ENCODE measurements at regions not wholly inside any gene's neighbourhood (a gene's known extent, or its start where the extent isn't known, plus 50 kb on each side); places are given as distances from the start of the nearest gene placed in this dataset.
"Not testable (repeated sequence)": the region's sequence is repeated elsewhere in the genome, so short reads cannot be mapped to it uniquely, and the experiment has no call there.

DNA sequence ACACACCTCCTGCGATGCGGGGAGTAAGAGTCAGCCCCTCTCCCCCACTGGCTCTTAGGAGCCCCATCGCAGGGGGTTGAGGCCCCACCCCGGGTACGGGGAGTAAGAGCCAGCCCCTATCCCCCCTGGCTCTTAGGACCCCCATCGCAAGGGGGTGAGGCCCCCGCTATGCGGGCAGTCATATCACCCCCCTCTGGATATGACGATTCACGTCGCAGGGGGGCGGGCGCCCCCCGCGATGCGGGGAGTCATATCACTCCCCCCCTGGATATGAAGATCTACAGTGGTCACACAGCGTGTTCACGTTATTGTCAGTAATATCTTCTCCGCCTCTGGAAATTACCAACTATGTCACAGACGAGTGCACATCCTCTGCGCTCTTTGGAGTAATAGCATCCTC is 61.1 kb downstream of the DEFB131A start:
- not testable (repeated sequence) for DNase-seq

DNA sequence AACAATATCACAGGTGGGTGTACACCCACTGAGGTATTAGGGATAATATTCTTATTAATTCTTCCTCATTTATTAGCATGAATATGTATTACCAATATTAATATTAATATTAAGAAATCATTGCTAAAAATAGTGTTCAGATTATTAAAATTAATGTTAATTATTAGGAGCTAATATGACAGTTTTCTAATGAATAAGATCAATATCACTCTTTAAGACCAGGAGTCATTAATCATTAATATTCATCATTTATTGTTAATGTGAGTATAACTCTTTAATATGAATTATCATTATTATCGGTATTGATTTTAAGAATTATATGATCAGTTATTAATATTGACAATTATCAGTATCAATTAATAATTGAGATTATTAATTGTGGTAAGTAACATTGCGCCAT is 62.5 kb downstream of the DEFB131A start:
- not testable (repeated sequence) for DNase-seq

DNA sequence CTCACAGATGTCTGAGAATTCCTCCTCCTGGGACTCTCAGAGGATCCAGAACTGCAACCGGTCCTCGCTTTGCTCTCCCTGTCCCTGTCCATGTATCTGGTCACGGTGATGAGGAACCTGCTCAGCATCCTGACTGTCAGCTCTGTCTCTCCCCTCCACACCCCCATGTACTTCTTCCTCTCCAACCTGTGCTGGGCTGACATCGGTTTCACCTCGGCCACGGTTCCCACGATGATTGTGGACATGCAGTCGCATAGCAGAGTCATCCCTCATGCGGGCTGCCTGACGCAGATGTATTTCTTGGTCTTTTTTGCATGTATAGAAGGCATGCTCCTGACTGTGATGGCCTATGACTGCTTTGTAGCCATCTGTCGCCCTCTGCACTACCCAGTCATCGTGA is 68.7 kb downstream of the DEFB131A start:
- not testable (repeated sequence) for DNase-seq

DNA sequence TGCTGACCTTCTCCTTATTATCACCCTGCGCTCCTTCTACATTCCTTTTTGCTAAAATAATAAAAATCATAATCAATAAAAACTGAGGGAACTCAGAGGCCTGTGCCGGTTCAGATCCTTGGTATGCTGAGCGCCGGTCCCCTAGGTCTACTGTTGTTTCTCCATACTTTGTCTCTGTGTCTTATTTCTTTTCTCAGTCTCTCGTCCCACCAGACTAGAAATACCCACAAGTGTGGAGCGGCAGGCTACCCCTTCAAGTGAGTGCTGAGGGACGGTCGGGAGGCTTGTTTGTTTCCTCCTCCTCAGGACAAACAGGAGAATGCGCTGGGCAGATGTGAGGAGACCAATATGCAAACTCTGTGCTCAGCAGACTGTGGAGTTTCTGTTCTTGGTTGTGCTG is 75.4 kb downstream of the DEFB131A start:
- not testable (repeated sequence) for DNase-seq

DNA sequence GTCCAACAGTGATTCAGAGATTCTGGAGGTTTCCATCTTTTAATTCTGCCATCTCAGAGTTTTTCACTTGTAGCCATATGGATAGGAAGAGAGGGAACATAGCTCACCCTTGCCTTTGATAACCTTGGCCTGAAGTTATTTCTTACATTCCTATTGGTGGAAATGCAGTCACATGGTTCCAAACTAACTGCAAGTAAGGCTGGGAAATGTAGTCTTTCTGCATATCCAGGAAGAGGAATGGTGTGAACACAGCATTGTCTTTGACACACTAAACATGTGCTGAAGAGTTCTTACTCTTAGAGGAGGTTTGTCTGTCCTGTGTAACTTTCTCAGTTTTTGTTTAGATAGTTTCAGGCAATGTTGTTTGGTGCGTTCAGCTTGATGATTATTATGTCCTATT is 78.7 kb downstream of the DEFB131A start:
- DNase-seq, result peak in 1 of 2 donors; percentile 39

DNA sequence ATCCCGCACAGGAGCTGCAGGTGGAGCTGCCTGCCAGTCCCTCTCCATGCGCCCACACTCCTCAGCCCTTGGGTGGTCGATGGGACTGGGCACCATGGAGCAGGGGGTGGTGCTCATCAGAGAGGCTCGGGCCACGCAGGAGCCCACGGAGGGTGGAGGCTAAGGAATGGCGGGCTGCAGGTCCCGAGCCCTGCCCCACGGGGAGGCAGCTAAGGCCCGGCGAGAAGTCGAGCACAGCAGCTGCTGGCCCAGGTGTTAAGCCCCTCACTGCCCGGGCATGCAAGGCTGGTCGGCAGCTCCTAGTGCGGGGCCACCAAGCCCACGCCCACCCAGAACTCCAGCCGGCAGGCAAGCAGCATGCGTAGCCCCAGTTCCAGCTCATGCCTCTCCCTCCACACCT is 80.2 kb downstream of the DEFB131A start:
- not testable (repeated sequence) for DNase-seq

DNA sequence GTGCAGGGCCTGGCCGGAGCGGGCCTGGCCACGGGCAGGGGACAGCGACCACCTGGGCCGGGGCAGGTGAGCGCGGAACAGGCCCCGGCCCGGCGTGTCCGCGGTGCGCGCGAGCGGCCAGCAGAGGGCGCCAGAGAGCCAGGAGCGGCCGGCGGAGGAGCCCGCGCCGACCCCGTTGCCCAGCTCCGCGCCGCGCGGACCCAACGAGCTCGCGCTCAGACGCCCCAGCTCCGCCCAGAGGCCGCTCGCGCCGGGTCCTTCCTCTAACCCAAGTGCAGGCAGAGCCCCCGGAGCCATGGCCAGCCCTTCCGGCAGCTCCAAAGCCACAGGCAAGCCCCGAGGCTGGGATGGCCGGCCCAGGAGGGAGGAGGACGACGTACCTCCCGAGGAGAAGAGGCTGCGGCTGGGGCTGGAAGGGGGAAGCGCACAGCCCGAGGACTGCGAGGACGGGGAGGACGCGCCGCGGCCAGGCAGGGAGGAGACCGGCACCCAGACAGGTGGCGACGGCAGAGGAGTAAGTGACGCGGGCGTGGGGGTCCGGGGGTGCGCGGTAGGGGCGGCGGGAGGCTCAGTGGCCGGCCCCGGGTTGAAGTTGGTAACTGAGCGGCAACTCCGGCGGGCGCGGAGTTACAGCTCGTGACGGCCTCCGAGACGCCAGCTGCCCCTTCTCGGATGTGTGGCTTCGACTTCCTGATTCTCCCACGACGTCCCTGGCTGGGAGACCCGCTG is 88.1 kb downstream of the DEFB131A start:
- peak; percentile 61 to 62 for DNase-seq

DNA sequence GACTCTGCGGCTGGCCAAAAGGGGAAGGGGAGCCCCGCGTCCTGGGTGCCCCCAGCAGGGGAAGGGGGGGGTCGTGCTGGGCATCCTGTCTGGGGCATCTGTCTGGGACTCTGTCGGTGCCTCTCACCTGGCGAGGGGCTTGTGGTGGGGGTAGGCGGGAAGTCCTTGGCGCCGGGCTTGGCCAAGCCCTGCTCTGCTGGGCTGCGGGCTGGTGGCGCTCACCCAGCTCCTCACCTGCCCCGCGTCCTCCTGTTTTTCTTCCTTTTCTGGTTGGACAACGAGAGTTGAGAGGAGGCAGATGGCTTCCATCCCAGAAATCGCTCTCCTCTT is 88.6 kb downstream of the DEFB131A start:
- DNase-seq, result not testable (repeated sequence)

DNA sequence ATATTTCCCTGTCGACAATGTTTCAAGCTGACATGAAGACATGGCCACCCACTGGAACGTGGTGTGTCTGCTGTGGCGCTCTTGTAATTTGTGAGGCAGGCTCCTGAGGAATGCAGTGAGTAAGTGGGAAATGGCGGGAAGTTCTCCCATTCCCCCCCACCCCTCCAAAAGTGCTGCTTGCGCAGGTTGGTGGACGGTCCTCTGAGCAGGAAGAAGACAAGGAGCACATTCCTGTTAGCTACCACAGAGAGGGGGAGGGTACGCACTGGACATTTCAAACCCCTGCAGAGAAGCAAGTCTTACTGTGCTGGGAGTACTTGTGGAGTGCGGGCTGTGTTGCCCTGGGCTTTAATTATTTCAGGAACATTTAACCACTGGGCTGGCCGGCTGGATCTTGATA is 92.9 kb downstream of the DEFB131A start:
- not testable (repeated sequence) for DNase-seq

DNA sequence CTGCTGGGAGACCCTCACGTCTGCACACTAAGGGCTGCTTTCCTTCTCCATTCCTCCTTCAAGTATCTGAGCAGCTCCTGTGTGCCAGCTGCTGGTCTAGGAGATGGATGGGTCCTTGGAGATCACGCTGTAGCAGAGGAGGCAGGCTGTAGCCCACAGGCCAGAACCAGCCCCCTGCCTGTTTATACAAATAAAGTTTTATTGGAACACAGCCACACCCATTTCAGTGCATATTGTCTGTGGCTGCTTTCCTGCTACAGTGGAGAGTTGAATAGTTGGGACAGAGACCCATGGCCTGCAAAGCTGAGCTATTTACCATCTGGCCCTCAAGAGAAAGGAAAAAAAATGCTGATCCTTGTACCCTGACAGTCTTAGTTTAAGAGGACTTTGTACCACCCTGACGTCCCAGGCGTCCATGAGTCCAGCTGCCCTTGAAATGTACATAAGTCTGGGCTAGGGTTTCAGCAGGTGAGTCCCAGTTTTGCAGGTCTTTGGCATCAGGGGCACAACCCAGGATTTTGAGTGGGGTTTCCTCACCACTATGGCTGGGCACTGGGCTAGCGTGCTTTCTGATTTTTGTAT is 95.8 kb downstream of the DEFB131A start:
- DNase-seq, result not testable (repeated sequence)

DNA sequence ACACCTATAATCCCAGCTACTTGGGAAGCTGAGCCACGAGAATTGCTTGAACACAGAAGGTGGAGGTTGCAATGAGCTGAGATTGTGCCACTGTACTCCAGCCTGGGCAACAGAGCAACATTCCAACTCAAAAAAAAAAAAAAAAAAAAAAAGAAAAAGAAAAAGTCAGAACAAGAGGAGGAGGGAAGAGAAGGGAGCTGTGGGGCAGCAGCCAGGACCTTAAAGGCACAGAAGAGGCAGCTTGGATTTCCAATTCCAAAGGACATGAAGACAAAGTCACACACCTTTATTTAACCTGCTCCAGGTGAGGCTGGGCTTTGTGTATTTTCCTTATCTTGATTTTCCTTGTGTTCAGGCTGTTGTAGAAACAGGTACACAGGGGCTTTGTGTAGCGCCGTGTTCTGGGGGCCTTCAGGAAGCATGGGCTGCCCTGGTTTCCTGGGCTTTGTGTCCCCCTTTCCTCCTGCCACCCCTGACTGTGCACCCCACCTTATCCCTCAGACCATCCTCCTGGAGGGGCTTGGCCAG is 97.2 kb downstream of the DEFB131A start:
- DNase-seq, result not testable (repeated sequence)

DNA sequence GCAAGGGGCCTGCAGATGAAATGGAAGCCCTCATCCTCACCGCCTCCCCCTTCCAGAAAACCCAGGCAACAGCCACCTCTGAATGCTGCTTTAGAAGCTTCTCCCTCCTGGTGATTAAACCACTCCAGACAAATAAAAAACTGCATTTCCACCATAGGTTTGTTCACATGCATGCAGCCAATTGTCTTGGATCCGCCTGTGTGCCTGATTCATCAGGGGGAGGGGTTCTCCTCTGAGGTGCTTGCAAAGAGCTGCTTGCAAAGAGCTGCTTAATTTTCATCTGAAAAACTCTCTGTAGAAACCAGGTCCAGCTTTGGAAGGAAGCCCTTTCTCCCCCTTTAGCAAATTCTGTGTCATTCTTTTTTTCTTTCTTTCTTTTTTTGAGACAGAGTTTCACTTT is 100.6 kb downstream of the DEFB131A start:
- not testable (repeated sequence) for DNase-seq

DNA sequence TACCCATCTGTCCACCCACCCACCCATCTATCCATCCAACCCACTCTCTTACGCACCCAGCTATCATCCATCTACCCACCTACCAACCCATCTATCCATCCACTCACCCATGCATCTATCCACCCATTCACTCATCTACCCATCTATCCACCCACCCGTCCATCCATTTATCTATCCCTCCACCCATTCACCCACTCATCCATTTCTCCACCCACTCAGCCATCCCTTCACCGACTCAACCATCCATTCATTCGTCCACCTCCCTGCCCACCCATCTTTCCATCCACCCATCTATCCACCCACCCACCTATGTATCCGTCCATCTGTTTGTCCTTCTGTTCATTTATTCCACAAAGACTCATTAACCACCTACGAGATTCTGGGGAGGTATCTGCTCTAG is 103.3 kb downstream of the DEFB131A start:
- DNase-seq, result not testable (repeated sequence)

DNA sequence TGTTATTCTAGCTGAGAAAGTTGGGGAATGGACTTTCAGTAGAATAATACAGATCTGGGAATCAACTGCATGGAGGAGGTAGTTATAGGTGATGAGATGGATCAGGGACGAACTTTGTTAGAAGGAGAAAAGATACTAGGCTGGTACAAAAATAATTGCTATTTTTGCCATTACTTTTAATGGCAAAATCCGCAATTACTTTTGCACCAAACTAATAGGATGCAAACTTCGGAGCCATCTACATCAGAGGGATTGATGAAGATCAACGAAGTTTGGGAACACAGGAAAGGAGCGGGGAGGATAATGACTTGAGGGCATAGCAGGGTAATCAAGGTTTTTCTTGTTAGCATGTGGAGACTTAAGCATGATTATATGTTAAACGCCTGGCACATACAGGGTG is 111.9 kb downstream of the DEFB131A start:
- not testable (repeated sequence) for DNase-seq

DNA sequence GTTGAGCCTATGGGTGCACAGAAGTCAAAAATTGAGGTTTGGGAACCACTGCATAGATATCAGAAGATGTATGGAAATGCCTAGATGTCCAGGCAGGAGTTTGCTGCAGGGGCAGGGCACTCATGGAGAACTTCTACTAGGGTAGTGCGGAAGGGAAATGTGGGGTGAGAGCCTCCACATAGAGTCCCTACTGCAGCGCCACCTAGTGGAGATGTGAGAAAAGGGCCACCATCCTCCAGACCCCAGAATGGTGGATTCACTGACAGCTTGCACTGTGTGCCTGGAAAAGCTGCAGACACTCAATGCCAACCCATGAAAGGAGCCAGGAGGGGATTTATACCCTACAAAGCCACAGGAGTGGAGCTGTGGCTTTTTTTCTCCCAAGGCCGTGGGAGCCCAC is 133.7 kb downstream of the DEFB131A start:
- DNase-seq, result not testable (repeated sequence)

DNA sequence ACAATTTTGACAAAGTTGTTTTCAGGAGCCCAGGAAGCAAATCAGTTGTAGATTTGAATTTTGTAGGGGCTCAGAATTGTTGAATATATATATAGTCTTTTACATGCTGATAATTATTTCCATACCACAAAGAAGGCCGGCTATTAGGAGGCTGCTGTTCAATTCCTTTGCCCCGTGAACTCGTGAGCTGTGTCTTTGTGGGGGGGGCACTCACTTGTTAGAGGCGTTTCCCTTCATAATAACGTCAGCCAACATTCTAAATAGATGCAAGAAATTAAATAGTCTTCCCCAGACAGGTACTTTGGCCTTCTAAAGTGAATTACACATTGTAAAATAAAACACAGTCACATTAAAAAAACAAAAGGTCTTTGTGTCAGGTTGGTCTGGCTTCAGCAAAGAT is 138.7 kb downstream of the DEFB131A start:
- not testable (repeated sequence) for DNase-seq

DNA sequence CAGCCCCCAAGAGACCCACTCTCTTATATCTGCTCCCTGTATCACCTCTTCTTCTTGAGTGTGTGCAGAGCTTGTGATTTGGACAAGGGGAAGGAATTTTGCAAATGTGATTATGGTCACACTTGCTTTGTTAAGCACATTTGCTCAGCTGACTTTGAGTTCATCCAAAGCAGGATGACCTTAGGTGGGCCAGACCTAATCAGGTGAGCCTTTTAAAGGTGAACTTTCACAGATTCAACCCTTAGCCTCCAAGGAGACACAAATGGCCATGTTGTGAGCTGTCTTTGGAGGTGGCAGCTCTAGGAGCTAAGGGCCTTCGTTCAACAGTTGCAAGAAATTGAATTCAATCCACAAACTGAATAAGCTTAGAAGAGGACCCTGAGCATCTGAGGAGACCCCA is 147.8 kb downstream of the DEFB131A start:
- DNase-seq, result no peak

DNA sequence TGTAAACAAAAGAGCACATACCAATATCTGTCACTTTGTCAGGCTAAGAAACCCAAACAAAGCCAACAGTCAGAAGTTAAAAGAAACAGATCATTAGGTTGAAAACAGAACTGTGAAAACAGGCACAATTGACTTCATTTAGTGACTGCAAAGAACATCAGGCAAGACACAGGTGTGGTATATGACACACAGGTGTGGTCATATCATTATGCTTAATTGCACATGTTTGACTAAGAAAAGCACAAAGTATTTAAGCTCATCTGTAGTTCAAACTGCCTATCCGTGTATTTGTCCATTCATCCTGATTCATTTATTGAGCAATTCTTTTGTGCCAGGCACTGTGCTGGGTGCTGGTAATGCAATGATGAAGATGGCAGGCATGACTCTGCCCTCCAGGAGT is 150.7 kb downstream of the DEFB131A start:
- DNase-seq, result no peak

DNA sequence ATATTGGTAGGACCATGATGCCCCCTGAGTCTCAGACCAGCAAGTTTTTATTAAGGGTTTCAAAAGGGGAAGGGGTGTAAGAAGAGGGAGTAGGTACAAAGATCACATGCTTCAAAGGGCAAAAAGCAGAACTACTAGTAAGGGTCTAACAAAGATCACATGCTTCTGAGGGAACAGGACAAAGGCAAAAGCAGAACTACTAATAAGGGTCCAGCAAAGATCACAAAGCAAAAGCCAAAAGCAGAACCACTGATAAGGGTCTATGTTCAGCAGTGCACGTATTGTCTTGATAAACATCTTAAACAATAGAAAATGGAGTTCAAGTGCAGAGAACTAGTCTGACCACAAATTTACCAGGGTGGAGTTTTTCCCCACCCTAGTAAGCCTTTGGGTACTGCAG is 151.3 kb downstream of the DEFB131A start:
- not testable (repeated sequence) for DNase-seq

DNA sequence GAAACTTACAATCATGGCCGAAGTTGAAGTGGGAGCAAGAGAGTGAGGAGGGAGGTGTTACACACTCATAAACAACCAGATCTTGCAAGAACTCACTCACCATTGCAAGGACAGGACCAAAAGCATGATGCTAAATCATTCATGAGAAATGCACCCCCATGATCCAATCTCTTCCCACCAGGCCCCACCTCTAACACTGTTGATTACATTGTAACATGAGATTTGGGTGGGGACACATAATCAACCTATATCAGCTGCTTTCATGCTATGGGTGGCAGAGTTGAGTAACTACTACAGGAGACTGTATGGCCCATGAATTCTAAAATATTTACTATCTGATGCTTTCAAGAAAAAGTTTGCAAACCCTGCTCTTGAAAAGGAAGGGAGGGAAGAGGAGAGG is 155.1 kb downstream of the DEFB131A start:
- DNase-seq, result no peak

DNA sequence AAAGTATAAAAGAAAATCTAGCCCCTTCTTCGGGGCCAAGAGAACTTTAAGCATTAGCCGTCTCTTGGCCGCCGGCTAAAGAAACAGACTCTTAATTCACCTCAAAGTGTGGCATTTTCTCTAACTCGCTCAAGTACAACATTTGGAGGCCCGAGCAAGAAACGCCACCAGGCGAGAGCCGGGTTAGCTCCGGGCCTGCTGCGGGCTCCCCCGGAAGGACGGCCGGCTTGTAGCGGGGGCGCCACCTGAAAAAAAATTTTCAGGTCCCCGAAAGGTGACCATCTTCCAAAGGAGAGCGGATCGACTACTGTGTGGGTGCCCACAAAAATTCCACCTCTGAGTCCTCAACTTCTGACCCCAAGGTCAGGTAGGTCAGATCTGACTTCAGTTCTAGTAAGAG is 156.0 kb downstream of the DEFB131A start:
- no peak for DNase-seq

DNA sequence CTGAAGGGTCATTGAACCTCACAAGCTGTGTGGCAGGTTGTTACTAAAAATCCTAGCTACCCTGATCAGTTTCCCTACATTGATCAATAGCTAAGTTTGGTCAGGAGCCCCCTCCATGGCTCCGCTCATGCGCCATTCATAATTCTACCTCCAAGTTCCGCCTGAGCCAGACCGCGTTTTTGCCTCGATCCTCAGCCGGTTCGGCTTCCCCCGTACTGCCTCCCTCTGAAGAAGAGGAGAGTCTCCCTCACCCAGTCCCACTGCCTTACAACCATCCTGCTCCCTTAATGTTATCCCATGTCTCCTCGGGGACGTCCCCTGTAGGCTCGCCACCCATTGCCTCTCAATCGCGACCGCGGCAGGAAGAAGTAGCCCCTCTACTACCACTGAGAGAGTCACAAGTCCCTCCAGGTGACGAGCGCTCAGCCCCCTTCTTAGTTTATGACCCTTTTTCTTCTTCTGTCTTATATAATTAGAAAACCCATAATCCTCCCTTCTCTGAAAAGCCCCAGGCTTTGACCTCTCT is 158.2 kb downstream of the DEFB131A start:
- no peak for DNase-seq

DNA sequence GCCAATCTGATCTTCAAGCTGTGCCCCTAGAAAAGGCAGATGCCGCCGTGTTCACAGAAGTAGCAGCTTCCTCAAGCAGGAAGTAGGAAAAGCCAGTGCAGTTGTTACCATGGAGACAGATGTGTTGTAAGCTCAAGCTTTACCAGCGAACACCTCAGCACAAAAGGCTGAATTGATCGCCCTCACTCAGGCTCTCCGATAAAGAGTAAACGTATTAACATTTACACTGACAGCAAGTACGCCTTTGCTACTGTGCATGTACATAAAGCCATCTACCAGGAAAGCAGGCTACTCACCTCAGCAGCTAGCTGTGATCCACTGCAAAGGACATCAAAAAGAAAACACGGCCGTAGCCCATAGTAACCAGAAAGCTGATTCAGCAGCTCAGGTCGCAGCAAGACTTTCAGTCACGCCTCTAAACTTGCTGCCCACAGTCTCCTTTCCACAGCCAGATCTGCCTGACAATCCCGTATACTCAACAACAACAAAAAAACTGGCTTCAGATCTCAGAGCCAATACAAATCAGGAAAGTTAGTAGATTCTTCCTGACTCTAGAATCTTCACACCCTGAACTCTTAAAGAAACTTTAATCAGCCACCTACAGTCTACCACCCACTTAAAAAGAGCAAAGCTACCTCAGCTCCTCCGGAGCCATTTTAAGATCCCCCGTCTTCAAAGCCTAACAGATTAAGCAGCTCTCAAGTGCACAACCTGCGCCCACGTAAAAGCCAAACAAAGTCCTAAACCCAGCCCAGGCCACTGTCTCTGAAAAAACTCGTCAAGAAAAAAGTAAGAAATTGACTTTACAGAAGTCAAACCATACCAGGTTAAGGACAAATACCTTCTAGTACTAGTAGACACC is 160.0 kb downstream of the DEFB131A start:
- DNase-seq, result peak; percentile 71 to 72

DNA sequence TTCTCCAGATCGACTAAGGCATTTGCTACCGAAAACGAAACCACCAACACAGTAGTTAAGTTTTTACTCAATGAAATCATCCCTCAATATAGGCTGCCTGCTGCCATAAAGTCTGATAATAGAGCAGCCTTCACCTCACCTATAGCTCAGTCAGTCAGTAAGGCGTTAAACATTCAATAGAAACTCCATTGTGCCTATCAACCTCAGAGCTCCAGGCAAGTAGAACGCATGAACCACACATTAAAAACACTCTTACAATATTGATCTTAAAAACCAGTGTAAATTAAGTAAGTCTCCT is 160.6 kb downstream of the DEFB131A start:
- peak in 1 of 2 donors; percentile 44 for DNase-seq

All from CD4-positive, alpha-beta T cell treated with Interleukin-1 beta for 1 hour (primary cell).